Common myeloid progenitor, CD34-positive (primary cell): ENCODE measurements at regions not wholly inside any gene's neighbourhood (a gene's known extent, or its start where the extent isn't known, plus 50 kb on each side); places are given as distances from the start of the nearest gene placed in this dataset.

Experiments
- CTCF ChIA-PET: fragments of 350-600 bp; sonication (Branson Sonifier 250); formaldehyde crosslinking; loops from one replicate; lab custom pipeline; 2021; ENCODE audit warnings: antibody characterized with exemption; lab: Charles Lee
- POLR2A ChIA-PET: fragments of 350-600 bp; sonication (Branson Sonifier 250); formaldehyde crosslinking; loops from one replicate; lab custom pipeline; 2021; ENCODE audit warnings: antibody characterized with exemption; lab: Charles Lee
- DNase-seq, 3 donors: peaks; one replicate each; pipeline versions ENCODE4 v3.0.0 to v3.0.0-alpha.2; 2013
- H3K27ac ChIP-seq, 2 experiments: 1 replicate in 1 of 2; 2 replicates in 1 of 2; pipeline ENCODE4 v1.7.0; 2013; ENCODE audit warnings: inconsistent platforms in 2 of 2, low read length in 2 of 2, mild to moderate bottlenecking in 2 of 2, low read depth in 1 of 2, moderate library complexity in 1 of 2; ENCODE audit not compliant: severe bottlenecking in 2 of 2, insufficient read depth in 1 of 2, poor library complexity in 1 of 2
- H3K27me3 ChIP-seq, 5 experiments: replicated peaks in 2 of 5; 1 replicate in 3 of 5; 2 replicates in 2 of 5; pipeline versions ENCODE4 v1.6.1 to v1.7.0; 2013; ENCODE audit warnings: low read length in 4 of 5, mild to moderate bottlenecking in 2 of 5, moderate library complexity in 2 of 5, inconsistent platforms in 1 of 5; ENCODE audit not compliant: insufficient read depth in 5 of 5, control insufficient read depth in 4 of 5
- H3K36me3 ChIP-seq, 4 experiments: 1 replicate in 2 of 4; 2 replicates in 2 of 4; pipeline versions ENCODE4 v1.6.1 to v1.7.0; 2013; ENCODE audit warnings: low read length in 3 of 4, control low read depth in 1 of 4, mild to moderate bottlenecking in 1 of 4; ENCODE audit not compliant: control insufficient read depth in 4 of 4, insufficient read depth in 4 of 4
- H3K4me1 ChIP-seq, 4 experiments: 1 replicate in 3 of 4; 2 replicates in 1 of 4; pipeline versions ENCODE4 v1.6.1 to v1.7.1; 2013; ENCODE audit warnings: low read length in 3 of 4, mild to moderate bottlenecking in 3 of 4, control low read depth in 1 of 4, inconsistent platforms in 1 of 4, moderate library complexity in 1 of 4; ENCODE audit not compliant: control insufficient read depth in 4 of 4, insufficient read depth in 4 of 4; ENCODE audit errors: control extremely low read depth in 1 of 4
- H3K4me3 ChIP-seq, 7 experiments: 1 replicate in 4 of 7; 2 replicates in 3 of 7; pipeline versions ENCODE4 v1.5.1 to v1.7.0; 2013; ENCODE audit warnings: mild to moderate bottlenecking in 7 of 7, low read length in 6 of 7, moderate library complexity in 6 of 7, inconsistent platforms in 2 of 7, low read depth in 2 of 7, control low read depth in 1 of 7; ENCODE audit not compliant: insufficient read depth in 4 of 7, control insufficient read depth in 1 of 7; ENCODE audit errors: extremely low read depth in 1 of 7
- H3K9me3 ChIP-seq, 5 experiments: 1 replicate in 4 of 5; 2 replicates in 1 of 5; pipeline versions ENCODE4 v1.6.1 to v1.7.1; 2013; ENCODE audit warnings: low read length in 4 of 5, mild to moderate bottlenecking in 2 of 5, inconsistent platforms in 1 of 5, low read depth in 1 of 5, moderate library complexity in 1 of 5; ENCODE audit not compliant: control insufficient read depth in 4 of 5, insufficient read depth in 2 of 5; ENCODE audit errors: control extremely low read depth in 1 of 5
- WGBS: methylation state at CpG from one replicate; pipeline ENCODE4 v1.1.5; 2013; ENCODE audit not compliant: insufficient coverage; 5-methylcytosine and 5-hydroxymethylcytosine counted together

GRCh38 chr2:121828281-121828731 is 72.9 kb downstream of the TSN start:
- no peaks in the 10 kb centered on the region for H3K27me3 ChIP-seq
- peak in 2 of 3 donors; percentile 12 to 43 for DNase-seq
- H3K27ac ChIP-seq = no peak overlapping the region
- H3K4me1 ChIP-seq = no peaks in the 10 kb centered on the region
- no peak overlapping the region for H3K4me3 ChIP-seq
- CTCF ChIA-PET = interaction anchor here (0.7 to 1.1 kb wide), 2 partner anchors 9 to 21 kb away, joined by 3 read pairs; no protein-coding TSS in a partner anchor
- POLR2A ChIA-PET = no interaction called here
- no peaks in the 10 kb centered on the region for H3K9me3 ChIP-seq
- no peaks in the 10 kb centered on the region for H3K36me3 ChIP-seq
- 83% methylated on average over 12 of the region's 13 CpGs for WGBS

- no CpG with 5 or more reads among the region's 1 CpG for WGBS
- Histone ChIP-seq H3K36me3 (no peaks in the 10 kb centered on the region), H3K27ac (no peak overlapping the region), H3K27me3 (no peaks in the 10 kb centered on the region), H3K4me1 (no peaks in the 10 kb centered on the region), H3K4me3 (no peak overlapping the region), H3K9me3 (no peaks in the 10 kb centered on the region)
- DNase-seq = no peak
- ChIA-PET CTCF (no interaction called here), POLR2A (no interaction called here)
These were observed 75.4 kb downstream of the TSN start for GRCh38 chr2:121830809-121831208.

- 95% methylated on average over 8 of the region's 9 CpGs for WGBS
- ChIA-PET CTCF (no interaction called here), POLR2A (no interaction called here)
- no peaks in the 10 kb centered on the region for H3K4me1 ChIP-seq
- H3K4me3 ChIP-seq = no peak overlapping the region
- no peaks in the 10 kb centered on the region for H3K9me3 ChIP-seq
- H3K27ac ChIP-seq = no peak overlapping the region
- no peaks in the 10 kb centered on the region for H3K36me3 ChIP-seq
- H3K27me3 ChIP-seq = peaks cover 0 to 2% (median 0%) of the 10 kb centered on the region in 5 experiments
- no peak for DNase-seq
These were observed 76.4 kb downstream of the TSN start for GRCh38 chr2:121831841-121832240.

- H3K27ac ChIP-seq = no peak overlapping the region
- H3K4me3 ChIP-seq = no peak overlapping the region
- no peaks in the 10 kb centered on the region for H3K9me3 ChIP-seq
- ChIA-PET CTCF (interaction anchor here (1.0 kb wide), 1 partner anchor 65 kb away, joined by 3 read pairs; no protein-coding TSS in a partner anchor), POLR2A (no interaction called here)
- WGBS = 95% methylated on average over 12 of the region's 14 CpGs
- H3K4me1 ChIP-seq = no peaks in the 10 kb centered on the region
- H3K36me3 ChIP-seq = no peaks in the 10 kb centered on the region
- DNase-seq = no peak
- peaks cover 0 to 2% (median 0%) of the 10 kb centered on the region in 5 experiments for H3K27me3 ChIP-seq
These were observed 77.2 kb downstream of the TSN start for GRCh38 chr2:121832412-121833357.

GRCh38 chr2:121833358-121833723 is 77.9 kb downstream of the TSN start:
- Histone ChIP-seq H3K27me3 (peaks cover 0 to 2% (median 0%) of the 10 kb centered on the region in 5 experiments), H3K9me3 (no peaks in the 10 kb centered on the region), H3K4me3 (no peak overlapping the region), H3K4me1 (no peaks in the 10 kb centered on the region), H3K27ac (no peak overlapping the region), H3K36me3 (no peaks in the 10 kb centered on the region)
- DNase-seq = no peak
- no CpG with 5 or more reads among the region's 4 CpGs for WGBS
- CTCF ChIA-PET = interaction anchor here (1.0 kb wide), 1 partner anchor 64 kb away, joined by 3 read pairs; no protein-coding TSS in a partner anchor
- POLR2A ChIA-PET = no interaction called here

- no peak for DNase-seq
- Histone ChIP-seq H3K36me3 (no peaks in the 10 kb centered on the region), H3K9me3 (no peaks in the 10 kb centered on the region), H3K4me3 (no peak overlapping the region), H3K27ac (no peak overlapping the region), H3K4me1 (no peaks in the 10 kb centered on the region), H3K27me3 (peaks cover 0 to 2% (median 0%) of the 10 kb centered on the region in 5 experiments)
- POLR2A ChIA-PET = no interaction called here
- CTCF ChIA-PET = no interaction called here
- 97% methylated on average over 8 of the region's 10 CpGs for WGBS
These were observed 81.2 kb downstream of the TSN start for GRCh38 chr2:121836611-121837010.

GRCh38 chr2:121837591-121837990 is 82.1 kb downstream of the TSN start:
- Histone ChIP-seq H3K9me3 (no peaks in the 10 kb centered on the region), H3K27ac (no peak overlapping the region), H3K4me3 (no peak overlapping the region), H3K4me1 (no peaks in the 10 kb centered on the region), H3K36me3 (no peaks in the 10 kb centered on the region), H3K27me3 (peaks cover 0 to 2% (median 0%) of the 10 kb centered on the region in 5 experiments)
- DNase-seq = no peak
- ChIA-PET POLR2A (no interaction called here), CTCF (interaction anchor here (1.0 kb wide), 1 partner anchor 9 kb away, joined by 3 read pairs; no protein-coding TSS in a partner anchor)
- 100% methylated on average over 3 of the region's 3 CpGs for WGBS
